PC-3 (cell line): ENCODE measurements at regions not wholly inside any gene's neighbourhood (a gene's known extent, or its start where the extent isn't known, plus 50 kb on each side); places are given as distances from the start of the nearest gene placed in this dataset.

ENCODE experiments used
- EZH2 ChIP-seq: fragments of 300-600 bp; sonication (generic); IDR thresholded peaks from one replicate; pipeline ENCODE4 v1.6.1; 2017; ENCODE audit warnings: antibody characterized with exemption, mild to moderate bottlenecking, low read length; ENCODE audit not compliant: unreplicated experiment
- TF ChIP-seq, protein P1 (sequence below): fragments of 300-600 bp; sonication (generic); conservative IDR thresholded peaks from 2 replicates; pipeline ENCODE4 v1.5.1; 2017; ENCODE audit warnings: antibody characterized with exemption, low read depth, mild to moderate bottlenecking, low read length

DNA sequence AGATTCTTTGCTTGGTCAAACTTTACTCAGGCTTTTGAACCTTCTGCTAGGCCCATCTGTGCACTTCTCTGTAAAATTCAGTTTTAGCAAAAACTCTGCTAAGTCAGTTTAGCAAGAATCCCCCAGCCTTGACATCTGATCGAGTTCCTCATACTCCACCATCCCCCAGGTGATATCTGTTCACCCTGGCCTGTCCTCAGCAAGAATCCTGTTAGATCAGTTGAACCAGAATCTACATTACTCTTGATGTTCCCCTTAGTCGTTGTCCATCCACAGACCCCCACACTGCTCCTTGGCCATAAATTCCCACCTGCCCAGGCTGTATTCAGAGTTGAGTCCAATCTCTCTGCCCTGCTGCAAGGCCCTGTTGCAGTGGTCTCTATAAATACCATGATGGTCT, 162.6 kb downstream of the ZNF674 start:
- TF ChIP-seq, protein P1, sequence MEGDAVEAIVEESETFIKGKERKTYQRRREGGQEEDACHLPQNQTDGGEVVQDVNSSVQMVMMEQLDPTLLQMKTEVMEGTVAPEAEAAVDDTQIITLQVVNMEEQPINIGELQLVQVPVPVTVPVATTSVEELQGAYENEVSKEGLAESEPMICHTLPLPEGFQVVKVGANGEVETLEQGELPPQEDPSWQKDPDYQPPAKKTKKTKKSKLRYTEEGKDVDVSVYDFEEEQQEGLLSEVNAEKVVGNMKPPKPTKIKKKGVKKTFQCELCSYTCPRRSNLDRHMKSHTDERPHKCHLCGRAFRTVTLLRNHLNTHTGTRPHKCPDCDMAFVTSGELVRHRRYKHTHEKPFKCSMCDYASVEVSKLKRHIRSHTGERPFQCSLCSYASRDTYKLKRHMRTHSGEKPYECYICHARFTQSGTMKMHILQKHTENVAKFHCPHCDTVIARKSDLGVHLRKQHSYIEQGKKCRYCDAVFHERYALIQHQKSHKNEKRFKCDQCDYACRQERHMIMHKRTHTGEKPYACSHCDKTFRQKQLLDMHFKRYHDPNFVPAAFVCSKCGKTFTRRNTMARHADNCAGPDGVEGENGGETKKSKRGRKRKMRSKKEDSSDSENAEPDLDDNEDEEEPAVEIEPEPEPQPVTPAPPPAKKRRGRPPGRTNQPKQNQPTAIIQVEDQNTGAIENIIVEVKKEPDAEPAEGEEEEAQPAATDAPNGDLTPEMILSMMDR = no peak
- TF ChIP-seq EZH2 = no peak
